ENCODE measurements at regions not wholly inside any gene's neighbourhood (a gene's known extent, or its start where the extent isn't known, plus 50 kb on each side); places are given as distances from the start of the nearest gene placed in this dataset.

DNA sequence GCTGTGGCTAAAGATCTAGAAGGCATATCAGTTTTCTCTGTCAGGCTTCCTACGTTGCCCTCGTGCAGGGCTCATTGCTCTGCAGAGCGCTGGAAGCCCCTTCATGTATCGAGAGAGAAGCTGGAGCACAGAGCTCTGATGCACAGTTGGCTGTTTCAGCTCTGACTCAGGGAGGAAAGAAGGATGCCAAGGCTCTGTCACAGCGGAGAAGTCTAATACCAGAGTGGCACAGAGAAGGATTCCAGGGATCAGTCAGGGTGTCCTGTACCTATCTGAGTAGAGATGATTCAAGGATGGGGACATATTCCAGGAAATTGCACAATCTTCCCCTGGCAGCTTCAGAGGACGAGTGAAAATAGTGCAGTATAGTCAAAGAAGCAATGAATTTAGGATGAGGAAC, 179.2 kb upstream of the FMN2 start:
- DNase-seq (ENCODE audit: low read depth in 3 of 3, low spot score in 2 of 3): no peak

- DNase-seq (ENCODE audit: low read depth in 3 of 3, low spot score in 2 of 3): no peak
Measured at GRCh38 chr1:239913141-239913585, 178.5 kb upstream of the FMN2 start.

DNA sequence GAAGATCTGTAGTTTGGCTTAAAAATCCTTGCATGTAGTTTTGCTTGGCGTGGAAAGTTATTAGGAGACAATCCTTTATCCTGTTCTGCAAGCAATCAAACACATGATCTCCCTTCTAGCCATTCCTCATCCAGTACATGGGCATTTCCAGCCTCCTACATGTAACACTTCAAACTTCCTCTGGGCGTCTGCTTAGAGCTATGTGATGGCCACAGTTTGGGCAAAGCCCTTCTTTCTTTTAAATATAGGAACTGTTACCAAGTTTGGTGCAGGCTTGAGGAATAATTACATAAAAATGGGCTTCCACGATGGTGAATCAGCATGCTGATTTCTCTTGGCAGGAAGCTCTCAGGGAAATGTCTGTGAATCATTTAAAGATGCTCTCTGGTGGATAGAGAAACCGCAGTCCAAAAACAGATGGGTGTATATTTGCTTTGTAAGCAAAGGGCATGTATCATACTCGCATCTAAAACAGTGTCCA, 176.9 kb upstream of the FMN2 start:
- no peak for DNase-seq (ENCODE audit: low read depth in 3 of 3, low spot score in 2 of 3)

- DNase-seq (ENCODE audit: low read depth in 3 of 3, low spot score in 2 of 3): no peak
Measured at GRCh38 chr1:239918634-239919033, 173.0 kb upstream of the FMN2 start.

DNA sequence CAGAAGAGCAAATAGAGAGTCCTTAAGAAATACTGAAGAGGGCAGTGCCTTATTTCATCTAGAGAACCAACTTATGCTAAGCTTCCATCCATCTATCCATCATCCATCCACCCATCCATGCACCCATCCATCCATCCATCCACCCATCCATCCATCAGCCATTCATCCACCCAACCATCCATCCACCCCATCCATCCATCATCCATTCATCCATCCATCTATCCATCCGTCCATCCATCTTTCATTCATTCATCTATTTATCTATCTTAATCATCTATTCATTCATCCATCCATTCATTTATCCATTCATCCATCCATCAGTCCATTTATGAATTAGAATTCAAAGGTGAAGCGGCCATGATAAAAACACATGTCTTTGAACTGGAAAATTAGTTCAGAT, 171.5 kb upstream of the FMN2 start:
- DNase-seq (ENCODE audit: low read depth in 3 of 3, low spot score in 2 of 3): no peak

DNA sequence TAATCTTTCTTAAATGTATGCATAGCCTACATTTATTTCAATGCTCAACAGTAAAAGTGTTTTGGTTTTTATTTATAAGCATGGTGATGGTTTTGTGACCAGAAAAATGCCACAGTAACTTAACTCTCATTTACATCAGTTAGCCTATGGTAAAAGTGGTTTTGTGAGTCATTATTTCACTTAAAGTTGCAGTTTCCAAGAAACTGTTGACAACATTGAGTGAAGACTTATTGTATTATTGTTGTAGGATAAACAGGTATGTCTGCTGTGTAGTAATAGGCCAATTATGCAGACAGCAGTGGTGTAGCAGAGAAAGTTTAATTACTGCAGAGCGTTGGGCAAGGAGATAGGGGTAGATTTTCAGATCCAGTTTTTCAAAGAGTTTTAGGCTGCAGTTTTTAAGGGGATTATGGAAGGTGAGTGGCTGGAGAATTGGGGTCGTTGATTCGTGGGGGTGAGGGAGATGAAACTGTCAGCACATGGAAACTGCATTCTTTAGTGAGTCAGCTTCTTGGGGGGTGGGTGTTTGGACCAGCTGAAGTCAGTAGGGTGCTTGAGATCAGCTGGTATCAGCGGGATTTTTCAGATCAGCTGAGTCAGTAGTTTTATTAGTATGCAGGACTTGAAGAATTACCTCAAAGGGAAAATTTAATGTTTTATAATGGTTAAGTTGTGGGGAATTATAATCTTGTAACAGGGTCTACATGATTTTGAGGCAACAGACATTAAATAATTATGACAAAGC, 168.7 kb upstream of the FMN2 start:
- no peak for DNase-seq (ENCODE audit: low read depth in 3 of 3, low spot score in 2 of 3)

DNA sequence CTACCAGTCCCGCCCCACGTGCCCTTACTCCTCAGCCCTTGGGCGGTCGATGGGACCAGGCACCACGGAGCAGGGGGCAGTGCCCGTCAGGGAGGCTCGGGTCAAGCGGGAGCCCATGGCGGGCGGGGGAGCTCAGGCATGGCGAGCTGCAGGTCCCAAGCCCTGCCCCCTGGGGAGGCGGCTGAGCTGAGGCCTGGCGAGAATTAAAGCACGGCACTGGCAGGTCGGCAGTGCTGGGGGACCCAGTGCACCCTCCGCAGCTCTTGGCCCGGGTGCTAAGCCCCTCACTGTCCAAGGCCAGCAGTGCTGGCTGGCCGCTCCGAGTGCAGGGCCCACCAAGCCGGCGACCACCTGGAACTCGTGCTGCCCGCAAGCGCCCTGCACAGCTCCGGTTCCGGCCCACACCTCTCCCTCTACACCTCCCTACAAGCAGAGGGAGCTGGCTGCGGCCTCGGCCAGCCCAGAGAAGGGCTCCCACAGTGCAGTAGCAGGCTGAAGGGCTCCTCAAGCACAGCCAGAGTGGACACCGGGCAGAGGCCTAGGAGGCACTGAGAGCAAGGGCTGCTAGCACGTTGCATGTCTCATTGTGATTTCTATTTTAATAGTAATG, 166.8 kb upstream of the FMN2 start:
- DNase-seq (ENCODE audit: low read depth in 3 of 3, low spot score in 2 of 3): no peak

DNA sequence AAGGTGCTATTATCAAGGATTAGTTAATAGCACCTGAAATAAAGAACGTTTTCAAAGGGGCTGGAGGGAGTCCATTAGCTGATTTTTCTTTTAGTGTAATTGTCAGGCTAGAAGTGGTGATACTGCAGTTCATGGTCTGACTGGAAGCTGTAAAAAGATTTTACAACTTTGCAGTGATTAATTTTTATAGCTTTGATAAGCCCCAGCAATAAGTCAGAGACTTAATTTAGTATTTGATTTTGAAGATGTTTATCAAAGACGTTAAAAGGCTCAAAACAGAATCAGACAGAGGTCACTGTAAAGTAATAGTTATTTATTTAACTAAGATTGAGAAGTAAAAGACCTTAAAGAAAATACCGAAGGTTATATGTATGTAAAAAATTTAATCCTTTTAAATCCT, 165.5 kb upstream of the FMN2 start:
- no peak for DNase-seq (ENCODE audit: low read depth in 3 of 3, low spot score in 2 of 3)

GRCh38 chr1:239929317-239929716, 162.4 kb upstream of the FMN2 start:
- DNase-seq (ENCODE audit: low read depth in 3 of 3, low spot score in 2 of 3): no peak

DNA sequence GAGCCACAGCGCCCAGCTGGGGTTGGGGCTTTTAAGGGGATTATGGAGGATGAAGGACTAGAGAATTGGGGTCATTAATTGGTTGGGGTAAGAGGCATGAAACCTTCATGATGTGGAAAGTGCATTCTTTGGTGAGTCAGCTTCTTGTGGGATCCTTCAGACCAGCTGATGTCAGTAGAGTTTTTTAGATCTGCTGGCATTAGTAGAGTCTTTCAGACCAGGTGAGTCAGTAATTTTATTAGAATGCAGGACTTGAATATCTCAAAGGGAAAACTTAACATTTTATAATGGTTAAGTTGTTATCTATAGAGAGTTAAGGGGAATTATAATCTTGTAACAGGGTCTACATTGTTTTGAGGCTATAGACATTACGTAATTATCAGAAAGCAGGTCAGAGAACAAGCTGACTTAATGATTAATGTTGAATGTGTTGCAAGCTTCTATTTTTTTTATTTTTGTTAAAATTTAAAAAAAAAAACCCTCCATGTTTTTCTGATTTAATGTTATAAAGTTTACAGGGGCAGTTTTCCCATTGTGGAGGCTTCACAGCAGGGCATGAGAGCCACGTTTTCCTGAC, 160.9 kb upstream of the FMN2 start:
- no peak for DNase-seq (ENCODE audit: low read depth in 3 of 3, low spot score in 2 of 3)

DNA sequence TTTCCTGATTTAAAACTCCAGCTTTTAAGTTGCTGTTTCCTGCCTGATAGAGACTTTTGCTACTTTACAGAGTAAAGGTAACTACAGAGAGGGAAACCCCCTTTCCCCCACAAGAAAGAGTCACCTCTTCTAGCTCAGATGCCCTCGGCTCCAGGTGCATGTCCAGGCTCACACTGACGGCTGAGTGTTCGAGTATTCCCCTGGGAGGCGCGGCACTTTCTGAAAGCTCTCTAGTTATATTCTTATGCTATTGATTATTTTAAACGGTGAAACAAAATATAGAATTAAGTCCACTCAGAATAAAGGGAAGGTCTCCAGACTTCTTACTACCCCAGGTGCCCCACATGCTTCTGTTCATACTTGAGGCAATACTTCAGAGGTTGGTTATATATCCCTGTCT, 160.3 kb upstream of the FMN2 start:
- no peak for DNase-seq (ENCODE audit: low read depth in 3 of 3, low spot score in 2 of 3)

DNA sequence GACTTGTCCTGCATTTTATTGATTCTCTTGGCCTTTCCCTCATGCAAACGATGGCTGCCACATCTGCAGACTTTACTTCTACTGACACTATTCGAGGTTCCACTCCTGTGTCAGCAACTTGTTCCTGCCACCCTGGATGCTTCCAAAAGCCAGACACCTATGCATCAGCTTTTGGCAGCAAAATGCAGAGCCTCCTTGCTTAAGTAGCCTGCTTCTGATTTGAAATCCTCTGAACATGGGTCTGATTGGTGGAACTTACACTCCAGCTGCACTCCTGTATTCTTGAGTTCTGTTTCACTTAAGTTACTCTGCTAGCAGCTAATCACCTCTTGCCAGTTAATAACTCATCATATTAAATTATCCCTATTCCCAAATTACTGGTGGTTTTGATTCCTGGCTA, 152.1 kb upstream of the FMN2 start:
- no peak for DNase-seq (ENCODE audit: low read depth in 3 of 3, low spot score in 2 of 3)

DNA sequence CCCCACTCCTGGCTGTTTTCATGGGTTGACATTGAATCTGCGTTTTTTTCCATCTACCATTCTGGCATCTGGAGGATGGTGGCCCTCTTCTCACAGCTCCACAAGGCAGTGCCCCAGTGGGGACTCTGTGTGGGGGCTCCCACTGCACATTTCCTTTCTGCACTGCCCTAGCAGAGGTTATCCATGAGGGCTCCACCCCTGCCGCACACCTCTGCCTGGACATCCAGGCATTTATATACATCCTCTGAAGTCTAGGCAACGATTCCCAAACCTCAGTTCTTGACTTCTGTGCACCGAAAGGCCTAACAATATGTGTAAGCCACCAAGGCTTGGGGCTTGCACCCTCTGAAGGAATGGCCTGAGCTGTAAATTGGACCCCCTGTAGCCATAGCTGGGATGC, 147.9 kb upstream of the FMN2 start:
- DNase-seq (ENCODE audit: low read depth in 3 of 3, low spot score in 2 of 3): no peak

- DNase-seq (ENCODE audit: low read depth in 3 of 3, low spot score in 2 of 3): no peak
Measured at GRCh38 chr1:239944666-239945065, 147.0 kb upstream of the FMN2 start.

DNA sequence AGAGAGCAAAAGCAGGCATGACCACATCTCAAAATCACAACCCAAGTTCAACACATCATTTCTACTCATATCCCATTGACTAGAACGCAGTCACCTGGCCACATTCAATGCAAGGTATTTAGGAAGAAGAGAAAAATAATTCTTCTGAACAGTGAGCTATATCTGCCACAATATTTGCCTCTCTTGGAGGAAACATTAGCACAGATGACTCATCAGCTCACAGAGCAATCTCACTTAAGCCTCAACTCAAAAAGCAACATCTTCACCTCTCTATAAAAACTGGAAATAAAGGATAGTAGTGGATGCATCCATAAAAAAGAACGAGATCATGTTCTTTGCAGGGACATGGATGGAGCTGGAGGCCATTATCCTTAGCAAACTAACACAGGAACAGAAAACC, 143.9 kb upstream of the FMN2 start:
- DNase-seq (ENCODE audit: low read depth in 3 of 3, low spot score in 2 of 3): no peak

DNA sequence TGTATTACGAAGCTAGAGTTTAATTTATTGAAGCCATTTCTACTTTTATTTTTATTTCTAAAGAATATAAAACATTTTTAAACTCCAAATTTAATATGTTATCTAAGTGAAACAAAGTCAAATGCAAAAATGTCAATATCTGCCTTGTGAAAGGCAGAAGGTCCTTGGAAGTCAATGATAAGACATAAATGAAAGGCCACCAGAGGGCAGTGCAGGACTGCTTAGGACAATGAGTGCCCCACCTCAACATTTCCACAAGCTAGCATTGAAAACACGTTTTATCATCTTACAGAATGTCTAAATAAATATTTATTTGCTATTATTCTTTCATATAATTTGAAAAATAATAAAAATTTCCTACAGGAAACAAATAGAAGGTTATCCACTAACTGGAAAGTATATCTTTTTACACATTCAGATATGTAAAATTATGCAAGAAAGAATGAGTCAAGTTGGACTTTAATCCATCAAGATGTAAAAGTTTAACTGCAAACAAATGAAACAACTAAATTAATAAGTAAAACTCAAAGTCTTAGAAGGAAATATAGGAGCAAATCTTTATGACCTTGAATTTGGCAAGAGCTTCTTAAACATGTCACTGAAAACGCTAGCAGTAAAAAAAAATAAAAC, 140.1 kb upstream of the FMN2 start:
- DNase-seq (ENCODE audit: low read depth in 3 of 3, low spot score in 2 of 3): peak; percentile 52 to 57 (median 56)

DNA sequence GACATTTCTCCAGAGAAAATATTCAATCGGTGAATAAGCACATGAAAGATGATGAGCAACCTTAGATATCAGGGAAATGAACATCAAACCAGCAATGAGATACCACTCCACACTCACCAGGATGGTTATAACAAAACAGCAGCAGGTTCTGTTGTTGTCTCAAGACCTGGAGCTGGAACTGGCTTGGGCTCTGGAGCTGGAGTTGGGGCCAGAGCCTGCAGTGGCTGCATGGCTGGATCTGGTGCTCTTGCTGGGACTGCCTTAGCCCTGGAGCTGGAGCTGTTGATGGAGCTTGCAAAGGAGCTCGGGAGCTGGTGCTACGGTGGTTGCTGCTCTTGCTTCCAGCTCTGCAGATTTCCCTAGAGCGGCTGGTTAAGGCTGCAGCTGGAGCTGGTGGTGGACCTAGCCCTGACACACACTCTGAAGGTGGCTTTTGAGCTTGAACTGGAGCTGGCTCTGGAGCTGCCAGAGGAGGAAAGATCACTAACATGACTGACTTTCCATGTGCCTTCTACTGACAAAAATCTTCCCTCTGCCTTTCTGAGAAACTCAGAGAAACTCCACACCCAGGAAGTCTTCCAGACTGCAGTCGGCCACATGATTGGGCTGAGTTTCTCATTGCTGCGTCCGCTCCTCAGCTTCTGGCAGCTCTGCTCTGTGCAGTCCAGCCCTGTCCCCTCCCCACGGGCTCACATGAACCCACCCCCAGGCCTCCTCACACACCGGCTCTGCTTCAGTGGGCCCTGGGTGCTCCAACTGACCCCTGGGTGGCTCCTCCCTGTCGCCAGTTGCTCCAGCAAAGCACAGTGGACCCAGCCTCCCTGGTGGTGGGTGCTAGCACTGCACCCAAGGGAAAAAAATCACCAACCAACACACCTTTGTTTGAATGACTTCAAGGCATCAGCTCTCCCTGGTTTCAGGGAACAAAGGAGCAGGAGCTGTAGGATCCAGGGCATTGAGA, 139.1 kb upstream of the FMN2 start:
- DNase-seq (ENCODE audit: low read depth in 3 of 3, low spot score in 2 of 3): peak in 1 of 3 donors; percentile 27

- no peak for DNase-seq (ENCODE audit: low read depth in 3 of 3, low spot score in 2 of 3)
Measured at GRCh38 chr1:239954836-239955235, 136.8 kb upstream of the FMN2 start.

GRCh38 chr1:239955431-239955830, 136.3 kb upstream of the FMN2 start:
- no peak for DNase-seq (ENCODE audit: low read depth in 3 of 3, low spot score in 2 of 3)

GRCh38 chr1:239956263-239956662, 135.4 kb upstream of the FMN2 start:
- no peak for DNase-seq (ENCODE audit: low read depth in 3 of 3, low spot score in 2 of 3)

GRCh38 chr1:239958063-239958462, 133.6 kb upstream of the FMN2 start:
- no peak for DNase-seq (ENCODE audit: low read depth in 3 of 3, low spot score in 2 of 3)

All from right renal cortex interstitium (tissue), 3 donors.